Right ventricle myocardium inferior (tissue), 1 donor: ENCODE measurements at regions not wholly inside any gene's neighbourhood (a gene's known extent, or its start where the extent isn't known, plus 50 kb on each side); places are given as distances from the start of the nearest gene placed in this dataset.
"Not testable (repeated sequence)": the region's sequence is repeated elsewhere in the genome, so short reads cannot be mapped to it uniquely, and the experiment has no call there.

Source experiments
- ATAC-seq: fragments of 200-7000 bp; cut with Tn5 transposase; one replicate; pipeline ENCODE4 v1.9.1; 2020; ENCODE audit warnings: mild to moderate bottlenecking, moderate library complexity
- DNase-seq: peaks from one replicate; pipeline ENCODE4 v3.0.0; 2021; ENCODE audit errors: missing footprints
- intact Hi-C: fragments of 100-400 bp; cut with DNase I; formaldehyde crosslinking; loops from one replicate; pipeline ENCODE4 v1.11.0; 2022
- donor health status: DM: no; HTN: yes; CAD: no; lungs with severe emphysema.

DNA sequence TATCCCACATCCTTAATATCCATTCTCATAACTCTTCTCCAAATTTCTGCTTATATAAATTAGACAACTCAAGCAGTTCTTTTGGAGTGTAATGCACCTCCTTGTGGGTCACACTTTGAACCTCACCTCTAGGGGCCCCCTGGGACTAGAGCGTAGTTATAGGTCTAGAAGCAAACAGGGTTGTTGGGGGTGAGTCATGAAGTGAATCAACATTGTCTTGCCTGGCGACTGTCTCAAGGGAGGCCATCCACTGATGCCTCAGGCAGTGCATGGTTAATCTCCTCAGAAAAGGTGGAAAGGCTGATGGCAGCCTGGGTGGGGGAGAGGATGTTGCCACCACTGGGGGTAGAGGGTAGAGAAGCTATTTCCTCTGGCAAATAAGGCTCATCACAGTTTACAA is 129.1 kb downstream of the TNFRSF21 start:
- DNase-seq (no peak), ATAC-seq (no peak)
- intact Hi-C loops: no loop called here

- intact Hi-C loops: no loop called here
- DNase-seq (no peak), ATAC-seq (no peak)
Observed at GRCh38 chr6:47179286-47179685, 130.4 kb downstream of the TNFRSF21 start.

DNA sequence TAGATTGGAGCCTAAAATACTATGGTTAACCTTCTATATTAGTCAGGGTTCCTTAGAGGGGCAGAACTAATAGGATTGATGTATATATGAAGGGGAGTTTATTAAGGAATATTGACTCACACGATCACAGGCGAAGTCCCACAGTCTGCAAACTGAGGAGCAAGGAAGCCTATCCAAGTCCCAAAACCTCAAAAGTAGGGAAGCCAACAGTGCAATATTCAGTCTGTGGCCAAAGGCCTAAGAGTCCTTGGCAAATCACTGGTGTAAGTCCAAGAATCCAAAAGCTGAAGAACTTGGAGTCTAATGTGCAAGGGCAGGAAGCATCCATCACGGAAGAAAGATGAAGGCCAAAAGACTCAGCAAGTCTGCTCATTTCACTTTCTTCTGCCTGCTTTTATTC is 133.5 kb upstream of the ADGRF1 start:
- DNase-seq (no peak), ATAC-seq (peak; percentile 16)
- intact Hi-C loops: no loop called here

DNA sequence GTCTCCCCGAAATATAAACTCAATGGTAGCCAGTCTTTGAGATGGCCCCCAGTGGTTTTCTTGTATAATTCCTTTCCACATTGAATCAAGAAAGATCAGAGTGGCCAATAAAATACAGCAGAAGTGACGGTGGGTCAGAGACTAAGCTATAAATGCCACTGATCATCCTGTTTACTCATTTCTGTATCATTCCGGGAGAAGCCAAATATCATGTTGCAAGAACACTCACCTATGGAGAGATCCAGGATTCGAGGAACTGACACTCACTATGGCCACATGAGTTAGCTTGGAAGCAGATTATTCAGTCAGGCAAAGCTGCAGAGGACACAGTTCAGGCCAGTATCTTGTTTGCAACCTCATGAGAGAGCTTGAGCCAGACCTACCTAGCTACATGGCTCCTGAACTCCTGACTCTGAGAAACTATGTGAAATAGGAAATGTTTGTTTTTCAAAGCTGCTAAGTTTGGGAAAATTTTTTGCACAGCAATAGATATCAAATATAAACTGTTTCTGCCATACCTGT is 132.4 kb upstream of the ADGRF1 start:
- intact Hi-C loops: no loop called here
- no peak for DNase-seq
- no peak for ATAC-seq

GRCh38 chr6:47174063-47174462 is 131.9 kb upstream of the ADGRF1 start:
- DNase-seq, ATAC-seq, intact Hi-C loops: not testable (repeated sequence)

DNA sequence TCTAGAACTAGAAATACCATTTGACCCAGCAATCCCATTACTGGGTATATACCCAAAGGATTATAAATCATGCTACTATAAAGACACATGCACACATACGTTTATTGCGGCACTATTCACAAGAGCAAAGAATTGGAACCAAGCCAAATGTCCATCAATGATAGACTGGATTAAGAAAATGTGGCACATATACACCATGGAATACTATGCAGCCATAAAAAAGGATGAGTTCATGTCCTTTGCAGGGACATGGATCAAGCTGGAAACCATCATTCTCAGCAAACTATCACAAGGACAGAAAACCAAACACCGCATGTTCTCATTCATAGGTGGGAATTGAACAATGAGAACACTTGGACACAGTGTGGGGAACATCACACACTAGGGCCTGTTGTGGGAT is 131.0 kb upstream of the ADGRF1 start:
- DNase-seq, ATAC-seq, intact Hi-C loops: not testable (repeated sequence)

DNA sequence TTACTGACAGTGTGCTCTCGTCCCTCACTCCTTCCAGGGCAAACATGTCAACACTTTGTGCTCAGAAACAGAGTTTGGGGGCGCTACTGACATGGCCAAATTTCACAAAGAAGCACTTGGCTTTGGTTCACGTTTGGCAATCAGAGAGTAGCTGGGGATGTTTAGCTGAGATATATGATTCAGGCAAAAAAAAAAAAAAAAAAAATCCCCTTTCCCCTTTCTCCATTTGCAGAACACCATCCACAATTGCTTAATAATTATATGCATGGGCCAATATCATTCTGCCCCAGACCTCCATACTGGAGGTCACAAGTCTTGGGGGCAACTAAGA is 128.4 kb upstream of the ADGRF1 start:
- DNase-seq (no peak), ATAC-seq (no peak)
- intact Hi-C loops: no loop called here

GRCh38 chr6:47169785-47170616 is 127.9 kb upstream of the ADGRF1 start:
- peak; percentile 83 for ATAC-seq

GRCh38 chr6:47168180-47168579 is 126.0 kb upstream of the ADGRF1 start:
- DNase-seq (peak; percentile 68), ATAC-seq (peak; percentile 81)
- intact Hi-C loops: no loop called here

More at GRCh38 chr6:47169785-47170616, 127.9 kb upstream of the ADGRF1 start:
- intact Hi-C loops: no loop called here
- no peak for DNase-seq

- no peak for ATAC-seq
- DNase-seq: no peak
- intact Hi-C loops: no loop called here
Observed at GRCh38 chr6:47165918-47166317, 123.8 kb upstream of the ADGRF1 start.

DNA sequence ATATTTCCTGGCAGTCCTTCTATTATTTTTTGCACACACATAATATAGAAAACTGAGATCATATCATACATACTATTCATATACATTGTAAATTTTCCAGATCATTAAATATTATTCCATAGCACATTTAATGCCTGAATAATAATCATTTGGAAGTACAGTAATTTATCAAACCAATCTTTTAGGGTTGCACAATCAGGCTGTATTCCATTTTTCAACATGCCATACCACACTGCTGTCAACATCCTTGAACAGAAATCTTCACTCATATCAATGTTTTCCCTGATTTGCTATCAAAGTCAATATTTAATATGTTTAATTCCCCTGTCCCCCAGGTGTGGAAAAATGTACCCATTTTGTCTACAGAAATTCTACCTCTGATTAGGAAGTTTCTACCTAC is 122.7 kb upstream of the ADGRF1 start:
- intact Hi-C loops: no loop called here
- ATAC-seq (no peak), DNase-seq (no peak)

GRCh38 chr6:47163536-47163935 is 121.4 kb upstream of the ADGRF1 start:
- ATAC-seq: no peak
- intact Hi-C loops: no loop called here
- DNase-seq: no peak

GRCh38 chr6:47162793-47163192 is 120.7 kb upstream of the ADGRF1 start:
- ATAC-seq (no peak), DNase-seq (no peak)
- intact Hi-C loops: no loop called here

DNA sequence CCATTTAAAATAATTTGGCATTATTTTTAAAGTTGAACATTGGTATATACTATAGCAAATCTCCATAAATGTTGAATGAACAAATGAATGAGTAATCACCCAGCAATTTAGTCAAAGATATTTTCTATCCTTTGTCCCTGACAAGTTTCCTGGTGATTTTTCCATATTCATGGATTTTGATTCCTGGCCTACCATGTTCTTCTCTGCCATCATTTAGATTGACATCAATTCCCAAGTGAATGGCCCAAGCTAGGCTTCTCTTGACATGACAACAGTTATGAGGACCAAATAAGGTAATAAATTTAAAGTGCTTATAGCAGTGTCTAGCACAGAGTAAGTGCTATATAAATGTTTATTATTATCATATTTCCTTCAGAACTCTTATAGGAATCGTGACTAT is 120.1 kb upstream of the ADGRF1 start:
- DNase-seq (no peak), ATAC-seq (no peak)
- intact Hi-C loops: no loop called here

DNA sequence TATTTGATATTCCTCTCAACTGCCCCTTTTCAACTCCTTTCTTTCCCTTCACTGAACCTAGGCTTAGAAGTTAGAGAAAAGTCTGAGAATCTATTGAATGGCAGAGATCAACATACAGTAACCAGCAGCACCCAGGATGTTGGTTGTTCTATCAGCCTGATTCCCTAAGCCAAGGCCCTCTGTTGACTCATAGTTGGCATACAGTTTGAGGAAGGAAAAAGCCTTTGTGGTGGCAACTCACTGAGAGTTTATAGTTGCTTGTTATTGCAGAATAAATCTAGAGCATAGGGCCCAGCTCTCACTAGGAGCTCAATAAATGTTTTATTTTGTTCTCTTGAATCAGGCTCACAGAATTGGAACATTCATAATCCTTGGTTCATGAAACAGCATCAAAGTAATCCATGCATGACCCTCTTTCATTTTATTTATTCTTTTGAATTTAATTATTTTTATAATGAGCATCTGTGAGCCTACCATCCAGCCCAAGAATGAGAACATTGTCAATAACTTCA is 119.1 kb upstream of the ADGRF1 start:
- ATAC-seq (no peak), DNase-seq (no peak)
- intact Hi-C loops: no loop called here

DNA sequence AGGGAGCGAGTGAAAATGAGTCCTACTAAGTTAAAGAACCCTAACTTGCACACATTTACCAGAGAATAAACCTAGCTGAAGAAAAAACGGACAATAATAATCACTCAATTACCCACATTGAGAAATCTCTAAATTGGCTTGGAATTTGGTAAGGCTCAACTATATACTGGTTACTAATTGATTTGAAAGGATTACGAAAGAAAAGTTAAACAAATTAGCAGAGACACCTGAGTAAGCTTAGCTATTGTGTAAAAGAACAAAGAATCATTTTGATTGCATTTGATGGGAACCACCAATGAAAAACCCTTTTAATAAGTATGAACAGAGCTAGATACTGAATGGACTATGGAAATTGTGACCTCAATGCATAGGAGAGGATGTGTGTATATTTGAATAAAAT is 118.6 kb upstream of the ADGRF1 start:
- DNase-seq (no peak), ATAC-seq (no peak)
- intact Hi-C loops: no loop called here

GRCh38 chr6:47159763-47160162 is 117.6 kb upstream of the ADGRF1 start:
- DNase-seq: no peak
- ATAC-seq: no peak
- intact Hi-C loops: no loop called here

DNA sequence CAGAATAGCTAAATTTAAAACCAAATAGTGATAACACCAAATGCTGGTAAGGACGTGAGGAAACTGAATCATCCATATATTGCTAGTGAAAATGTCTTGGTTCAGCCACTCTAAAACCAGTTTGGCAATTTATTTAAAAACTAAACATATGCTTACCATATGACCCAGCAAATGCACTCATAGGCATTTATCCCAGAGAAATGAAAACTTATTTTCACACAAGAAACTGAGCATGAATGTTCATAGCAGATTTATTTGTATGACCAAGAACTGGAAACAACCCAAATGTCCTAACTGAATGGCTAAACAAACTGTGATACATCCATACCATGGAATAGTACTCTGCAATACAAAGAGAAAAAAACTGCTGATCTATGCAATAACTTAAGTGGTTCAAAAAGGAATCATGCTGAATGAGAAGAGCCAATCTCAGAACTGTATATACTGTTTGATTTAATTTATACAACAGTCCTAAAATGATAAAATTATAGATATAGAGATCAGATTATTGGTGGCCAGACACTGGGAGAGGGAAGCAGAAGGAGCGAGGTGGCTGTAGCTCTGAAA is 115.6 kb upstream of the ADGRF1 start:
- DNase-seq (no peak), ATAC-seq (no peak)
- intact Hi-C loops: no loop called here

- DNase-seq (no peak), ATAC-seq (no peak)
- intact Hi-C loops: no loop called here
Observed at GRCh38 chr6:47157063-47157462, 114.9 kb upstream of the ADGRF1 start.

GRCh38 chr6:47156196-47156595 is 114.1 kb upstream of the ADGRF1 start:
- intact Hi-C loops: no loop called here
- ATAC-seq: no peak
- DNase-seq: no peak
